ENCODE measurements at regions not wholly inside any gene's neighbourhood (a gene's known extent, or its start where the extent isn't known, plus 50 kb on each side); places are given as distances from the start of the nearest gene placed in this dataset.

DNA sequence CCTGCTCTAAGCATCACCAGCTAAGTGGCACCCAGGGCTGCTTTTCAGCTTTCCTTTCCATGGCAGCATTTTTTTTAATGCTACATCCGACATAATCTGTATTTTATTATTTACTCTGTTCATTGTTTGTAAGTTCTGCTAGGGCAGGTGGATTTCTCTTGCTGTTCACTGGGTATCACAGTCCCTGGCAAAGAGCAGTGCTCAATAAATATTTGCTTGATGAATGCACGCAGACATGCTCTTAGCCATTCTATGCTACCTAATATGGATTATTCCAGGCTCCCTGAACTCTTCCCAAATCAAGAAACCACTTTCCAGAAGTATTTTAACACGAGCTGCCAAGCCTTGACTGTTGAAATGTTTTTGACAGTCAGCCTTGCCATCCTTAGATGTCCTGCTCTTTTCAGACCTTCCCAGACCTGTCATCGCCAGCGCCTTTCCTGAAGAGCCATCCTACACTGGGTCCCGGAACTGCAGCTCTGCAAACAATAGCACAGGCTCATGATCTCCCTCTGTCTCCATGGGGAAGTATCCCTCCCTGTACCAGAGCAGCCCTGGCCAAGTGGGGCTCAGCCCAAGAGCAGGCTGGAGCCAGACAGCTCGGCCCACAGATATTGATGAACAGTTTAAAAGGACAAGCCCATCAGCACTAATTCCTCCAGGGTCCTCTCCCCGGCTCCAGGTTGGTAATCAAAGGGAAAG lies 136.5 kb upstream of the CDH4 start:
- no peak for DNase-seq (ENCODE audit: low read depth)
- TF ChIP-seq, protein P1, sequence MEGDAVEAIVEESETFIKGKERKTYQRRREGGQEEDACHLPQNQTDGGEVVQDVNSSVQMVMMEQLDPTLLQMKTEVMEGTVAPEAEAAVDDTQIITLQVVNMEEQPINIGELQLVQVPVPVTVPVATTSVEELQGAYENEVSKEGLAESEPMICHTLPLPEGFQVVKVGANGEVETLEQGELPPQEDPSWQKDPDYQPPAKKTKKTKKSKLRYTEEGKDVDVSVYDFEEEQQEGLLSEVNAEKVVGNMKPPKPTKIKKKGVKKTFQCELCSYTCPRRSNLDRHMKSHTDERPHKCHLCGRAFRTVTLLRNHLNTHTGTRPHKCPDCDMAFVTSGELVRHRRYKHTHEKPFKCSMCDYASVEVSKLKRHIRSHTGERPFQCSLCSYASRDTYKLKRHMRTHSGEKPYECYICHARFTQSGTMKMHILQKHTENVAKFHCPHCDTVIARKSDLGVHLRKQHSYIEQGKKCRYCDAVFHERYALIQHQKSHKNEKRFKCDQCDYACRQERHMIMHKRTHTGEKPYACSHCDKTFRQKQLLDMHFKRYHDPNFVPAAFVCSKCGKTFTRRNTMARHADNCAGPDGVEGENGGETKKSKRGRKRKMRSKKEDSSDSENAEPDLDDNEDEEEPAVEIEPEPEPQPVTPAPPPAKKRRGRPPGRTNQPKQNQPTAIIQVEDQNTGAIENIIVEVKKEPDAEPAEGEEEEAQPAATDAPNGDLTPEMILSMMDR (IDR thresholded peaks at IDR 0.05; ENCODE audit: control insufficient read depth, insufficient read depth, low read depth, low read length, missing control alignments), result no peak
- no peak overlapping the region for H3K4me3 ChIP-seq (ENCODE audit: control insufficient read depth, low read depth, low read length)

DNA sequence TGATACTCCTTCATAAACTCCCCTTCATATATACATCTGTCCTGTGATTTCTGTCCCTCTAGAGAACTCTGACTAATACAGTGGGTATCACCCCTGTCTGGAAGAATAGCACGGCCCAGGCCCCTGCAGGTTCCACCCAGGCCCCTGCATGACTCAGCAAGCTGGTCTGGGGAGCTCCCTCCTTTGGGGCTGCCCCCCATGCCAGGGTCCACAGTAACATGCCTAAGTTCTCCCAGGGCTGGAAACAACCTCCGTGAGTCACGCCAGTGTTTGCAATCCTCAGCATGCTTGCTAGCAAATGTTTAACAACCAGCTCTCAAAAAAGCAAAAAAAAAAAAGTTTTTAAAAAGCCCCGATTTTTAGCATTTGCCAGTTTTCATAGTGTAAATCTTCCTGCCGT lies 134.3 kb upstream of the CDH4 start:
- H3K4me3 ChIP-seq (ENCODE audit: control insufficient read depth, low read depth, low read length), result no peak overlapping the region
- DNase-seq (ENCODE audit: low read depth), result peak; percentile 27
- TF ChIP-seq, protein P1 (IDR thresholded peaks at IDR 0.05; ENCODE audit: control insufficient read depth, insufficient read depth, low read depth, low read length, missing control alignments), result no peak

DNA sequence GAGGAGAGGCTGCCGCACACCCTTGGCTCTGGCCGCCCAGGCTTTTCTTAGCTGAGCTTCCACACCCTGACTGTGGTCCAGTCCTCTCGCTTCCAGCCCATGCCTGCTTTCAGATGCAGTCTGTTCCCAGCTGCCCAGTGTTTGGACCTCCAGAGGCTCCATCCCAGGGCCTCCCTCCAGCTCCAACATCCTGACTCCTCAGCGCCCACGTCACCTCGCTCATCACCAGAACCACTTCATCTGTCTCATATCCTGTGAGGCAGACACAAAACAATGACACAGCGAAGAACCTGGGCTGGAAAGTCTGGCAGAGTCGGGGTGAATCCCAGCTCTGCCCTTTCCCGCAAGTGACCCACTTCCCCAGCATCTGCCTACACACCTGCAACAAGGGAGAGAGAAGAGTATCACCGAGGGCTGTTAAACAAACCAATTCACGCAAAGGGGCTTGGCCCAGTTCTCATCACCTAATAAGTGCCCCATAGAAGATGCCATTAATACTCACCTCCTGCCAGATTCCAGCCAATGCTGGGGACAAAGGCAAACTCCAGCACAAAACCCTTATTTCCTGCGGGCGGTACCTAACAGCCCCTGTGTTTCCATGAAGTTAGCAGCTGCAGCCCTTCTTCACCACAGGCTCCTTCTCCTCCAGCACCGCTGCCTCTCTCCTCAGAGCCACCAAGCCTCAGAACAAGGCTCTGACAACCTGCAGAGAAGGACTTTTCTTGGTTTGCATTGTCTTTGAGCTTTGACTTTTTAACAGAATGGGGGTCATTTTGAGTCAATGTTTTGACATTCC lies 133.4 kb upstream of the CDH4 start:
- TF ChIP-seq, protein P1 (IDR thresholded peaks at IDR 0.05; ENCODE audit: control insufficient read depth, insufficient read depth, low read depth, low read length, missing control alignments), result no peak
- DNase-seq (ENCODE audit: low read depth), result peak; percentile 41
- no peak overlapping the region for H3K4me3 ChIP-seq (ENCODE audit: control insufficient read depth, low read depth, low read length)

DNA sequence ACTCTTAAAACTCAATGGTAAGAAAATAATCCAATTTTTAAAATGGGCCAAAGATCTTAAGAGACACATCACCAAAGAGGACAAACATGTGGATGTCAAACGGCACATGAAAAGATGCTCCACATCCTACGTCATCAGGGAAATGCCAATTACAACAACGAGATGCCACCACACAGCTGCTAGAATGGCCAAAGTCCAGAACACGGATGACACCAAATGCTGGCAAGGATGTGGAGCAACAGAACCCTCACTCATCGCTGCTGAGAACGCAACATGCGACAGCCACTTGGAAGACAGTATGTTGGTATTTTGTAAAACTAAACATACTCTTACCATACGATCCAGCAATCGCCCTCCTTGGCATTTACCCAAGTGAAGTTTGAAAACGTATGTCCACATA lies 132.8 kb upstream of the CDH4 start:
- H3K4me3 ChIP-seq (ENCODE audit: control insufficient read depth, low read depth, low read length), result no peak overlapping the region
- DNase-seq (ENCODE audit: low read depth), result no peak
- TF ChIP-seq, protein P1 (IDR thresholded peaks at IDR 0.05; ENCODE audit: control insufficient read depth, insufficient read depth, low read depth, low read length, missing control alignments), result no peak

DNA sequence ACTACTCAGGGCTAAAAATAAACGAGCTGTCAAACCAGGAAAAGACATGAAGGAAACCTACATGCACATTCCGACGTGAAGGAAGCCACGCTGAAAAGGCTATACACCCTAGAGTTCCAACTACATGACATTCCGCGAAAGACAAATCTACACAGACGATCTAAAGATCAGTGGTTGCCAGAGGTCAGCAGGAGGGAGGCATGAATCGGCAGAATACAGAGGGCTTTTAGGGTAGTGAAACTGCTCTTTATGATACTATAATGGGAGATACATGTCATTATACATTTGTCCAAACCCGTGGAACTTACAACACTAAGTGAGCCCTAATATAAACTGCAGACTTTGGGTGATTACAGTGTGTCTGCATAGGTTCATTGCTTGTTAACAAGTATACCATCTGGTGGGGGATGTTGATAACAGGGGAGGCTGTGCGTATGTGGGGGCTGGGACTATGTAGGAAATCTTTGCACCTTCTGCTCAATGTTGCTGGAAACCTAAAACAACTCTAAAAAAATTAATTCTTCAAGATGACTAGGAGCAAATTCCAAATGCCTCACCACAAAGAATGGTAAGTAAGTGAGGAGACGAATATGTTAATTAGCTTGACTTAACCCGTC lies 132.2 kb upstream of the CDH4 start:
- TF ChIP-seq, protein P1 (IDR thresholded peaks at IDR 0.05; ENCODE audit: control insufficient read depth, insufficient read depth, low read depth, low read length, missing control alignments), result no peak
- H3K4me3 ChIP-seq (ENCODE audit: control insufficient read depth, low read depth, low read length), result no peak overlapping the region
- no peak for DNase-seq (ENCODE audit: low read depth)

DNA sequence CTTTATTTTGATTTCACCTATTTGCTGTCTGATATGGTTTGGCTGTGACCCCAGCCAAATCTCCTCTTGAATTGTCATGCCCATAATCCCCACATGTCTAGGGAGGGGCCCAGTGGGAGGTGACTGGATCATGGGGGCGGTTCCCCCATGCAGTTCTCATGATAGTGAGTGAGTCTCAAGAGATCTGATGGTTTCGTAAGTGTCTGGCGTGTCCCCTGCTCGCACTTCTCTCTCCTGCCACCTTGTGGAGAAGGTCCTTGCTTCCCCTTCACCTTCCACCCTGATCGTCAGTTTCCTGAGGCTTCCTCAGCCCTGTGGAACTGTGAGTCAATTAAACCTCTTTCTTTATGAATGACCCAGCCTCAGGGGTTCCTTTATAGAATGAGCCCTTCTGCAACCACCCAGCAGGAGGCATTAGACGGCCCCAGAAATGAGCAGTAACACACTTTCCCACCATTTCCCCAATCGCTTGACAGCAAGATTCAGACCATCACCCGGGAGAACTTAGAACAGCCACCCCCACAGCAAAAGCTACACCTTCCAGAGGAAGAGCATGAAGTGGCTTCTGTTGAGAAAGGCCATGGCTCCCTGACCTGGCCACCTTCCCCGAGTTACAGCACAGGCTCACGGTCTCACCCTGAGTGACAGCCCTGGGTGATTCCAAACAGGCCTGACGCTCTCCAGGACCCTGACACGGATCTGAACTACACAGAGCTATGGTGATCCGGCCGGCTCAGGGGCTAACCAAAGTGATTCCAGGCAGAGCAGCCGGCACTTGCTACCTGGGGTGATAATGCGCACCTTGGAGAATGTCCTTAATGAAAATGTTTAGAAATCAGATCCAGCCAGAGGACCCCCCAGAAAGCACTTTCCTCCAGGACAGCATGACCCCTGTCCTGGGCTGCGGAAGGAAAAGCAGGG lies 131.2 kb upstream of the CDH4 start:
- TF ChIP-seq, protein P1 (IDR thresholded peaks at IDR 0.05; ENCODE audit: control insufficient read depth, insufficient read depth, low read depth, low read length, missing control alignments), result peak; percentile 73
- peak; percentile 50 for DNase-seq (ENCODE audit: low read depth)
- no peak overlapping the region for H3K4me3 ChIP-seq (ENCODE audit: control insufficient read depth, low read depth, low read length)
